ENCODE measurements at regions not wholly inside any gene's neighbourhood (a gene's known extent, or its start where the extent isn't known, plus 50 kb on each side); places are given as distances from the start of the nearest gene placed in this dataset.

- Mint-ChIP-seq H3K4me1 (ENCODE audit: low read depth) (peaks cover 54% of the 10 kb centered on the region), H3K36me3 (ENCODE audit: low read depth) (no peaks in the 10 kb centered on the region), H3K27me3 (ENCODE audit: low read depth) (peaks cover 38% of the 10 kb centered on the region), H3K4me3 (ENCODE audit: unreplicated experiment) (no peak overlapping the region), H3K9me3 (ENCODE audit: low read depth) (no peaks in the 10 kb centered on the region), H3K27ac (ENCODE audit: unreplicated experiment) (no peak overlapping the region)
- TF ChIP-seq, protein P1, sequence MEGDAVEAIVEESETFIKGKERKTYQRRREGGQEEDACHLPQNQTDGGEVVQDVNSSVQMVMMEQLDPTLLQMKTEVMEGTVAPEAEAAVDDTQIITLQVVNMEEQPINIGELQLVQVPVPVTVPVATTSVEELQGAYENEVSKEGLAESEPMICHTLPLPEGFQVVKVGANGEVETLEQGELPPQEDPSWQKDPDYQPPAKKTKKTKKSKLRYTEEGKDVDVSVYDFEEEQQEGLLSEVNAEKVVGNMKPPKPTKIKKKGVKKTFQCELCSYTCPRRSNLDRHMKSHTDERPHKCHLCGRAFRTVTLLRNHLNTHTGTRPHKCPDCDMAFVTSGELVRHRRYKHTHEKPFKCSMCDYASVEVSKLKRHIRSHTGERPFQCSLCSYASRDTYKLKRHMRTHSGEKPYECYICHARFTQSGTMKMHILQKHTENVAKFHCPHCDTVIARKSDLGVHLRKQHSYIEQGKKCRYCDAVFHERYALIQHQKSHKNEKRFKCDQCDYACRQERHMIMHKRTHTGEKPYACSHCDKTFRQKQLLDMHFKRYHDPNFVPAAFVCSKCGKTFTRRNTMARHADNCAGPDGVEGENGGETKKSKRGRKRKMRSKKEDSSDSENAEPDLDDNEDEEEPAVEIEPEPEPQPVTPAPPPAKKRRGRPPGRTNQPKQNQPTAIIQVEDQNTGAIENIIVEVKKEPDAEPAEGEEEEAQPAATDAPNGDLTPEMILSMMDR (IDR thresholded peaks at IDR 0.05), result no peak
- DNase-seq (ENCODE audit: low spot score), result no peak
Measured at GRCh38 chr11:45748801-45749200, 56.1 kb upstream of the SLC35C1 start.

GRCh38 chr11:45745065-45745811, 59.7 kb upstream of the SLC35C1 start:
- TF ChIP-seq, protein P1 (IDR thresholded peaks at IDR 0.05), result no peak
- DNase-seq (ENCODE audit: low spot score), result no peak

GRCh38 chr11:45743556-45744468, 61.1 kb upstream of the SLC35C1 start:
- H3K4me1 Mint-ChIP-seq (ENCODE audit: low read depth), result peaks cover 47% of the 10 kb centered on the region
- H3K27ac Mint-ChIP-seq (ENCODE audit: unreplicated experiment), result peak overlapping the region; percentile 94
- TF ChIP-seq, protein P1 (IDR thresholded peaks at IDR 0.05), result no peak
- no peaks in the 10 kb centered on the region for H3K9me3 Mint-ChIP-seq (ENCODE audit: low read depth)
- peaks cover 30% of the 10 kb centered on the region for H3K27me3 Mint-ChIP-seq (ENCODE audit: low read depth)
- H3K36me3 Mint-ChIP-seq (ENCODE audit: low read depth), result peaks cover 2% of the 10 kb centered on the region
- DNase-seq (ENCODE audit: low spot score), result no peak
- no peak overlapping the region for H3K4me3 Mint-ChIP-seq (ENCODE audit: unreplicated experiment)

More at GRCh38 chr11:45745065-45745811, 59.7 kb upstream of the SLC35C1 start:
- peaks cover 2% of the 10 kb centered on the region for H3K36me3 Mint-ChIP-seq (ENCODE audit: low read depth)
- H3K27me3 Mint-ChIP-seq (ENCODE audit: low read depth), result peaks cover 36% of the 10 kb centered on the region
- H3K9me3 Mint-ChIP-seq (ENCODE audit: low read depth), result no peaks in the 10 kb centered on the region
- peaks cover 49% of the 10 kb centered on the region for H3K4me1 Mint-ChIP-seq (ENCODE audit: low read depth)
- H3K27ac Mint-ChIP-seq (ENCODE audit: unreplicated experiment), result peak overlapping the region; percentile 94
- peak overlapping the region; percentile 54 for H3K4me3 Mint-ChIP-seq (ENCODE audit: unreplicated experiment)

GRCh38 chr11:45741582-45741981, 63.4 kb upstream of the SLC35C1 start:
- no peak overlapping the region for H3K4me3 Mint-ChIP-seq (ENCODE audit: unreplicated experiment)
- peaks cover 29% of the 10 kb centered on the region for H3K27me3 Mint-ChIP-seq (ENCODE audit: low read depth)
- TF ChIP-seq, protein P1 (IDR thresholded peaks at IDR 0.05), result no peak
- H3K4me1 Mint-ChIP-seq (ENCODE audit: low read depth), result peaks cover 43% of the 10 kb centered on the region
- DNase-seq (ENCODE audit: low spot score), result no peak
- H3K27ac Mint-ChIP-seq (ENCODE audit: unreplicated experiment), result no peak overlapping the region
- no peaks in the 10 kb centered on the region for H3K9me3 Mint-ChIP-seq (ENCODE audit: low read depth)
- peaks cover 2% of the 10 kb centered on the region for H3K36me3 Mint-ChIP-seq (ENCODE audit: low read depth)

- TF ChIP-seq, protein P1 (IDR thresholded peaks at IDR 0.05), result no peak
- Mint-ChIP-seq H3K4me3 (ENCODE audit: unreplicated experiment) (no peak overlapping the region), H3K9me3 (ENCODE audit: low read depth) (peaks cover 4% of the 10 kb centered on the region), H3K4me1 (ENCODE audit: low read depth) (peaks cover 40% of the 10 kb centered on the region), H3K36me3 (ENCODE audit: low read depth) (peaks cover 3% of the 10 kb centered on the region), H3K27me3 (ENCODE audit: low read depth) (peaks cover 33% of the 10 kb centered on the region), H3K27ac (ENCODE audit: unreplicated experiment) (no peak overlapping the region)
- DNase-seq (ENCODE audit: low spot score), result no peak
Measured at GRCh38 chr11:45741032-45741431, 63.9 kb upstream of the SLC35C1 start.
